ENCODE measurements at regions not wholly inside any gene's neighbourhood (a gene's known extent, or its start where the extent isn't known, plus 50 kb on each side); places are given as distances from the start of the nearest gene placed in this dataset.

GRCh38 chr5:166192696-166193095 lies 2098.7 kb upstream of the WWC1 start:
- no peak overlapping the region for H3K4me3 ChIP-seq (ENCODE audit: low read length)
- no peak overlapping the region for H2AFZ ChIP-seq (ENCODE audit: low read depth, low read length)
- H3K36me3 ChIP-seq (ENCODE audit: insufficient read depth, low read length): no peaks in the 10 kb centered on the region
- H3K9ac ChIP-seq (ENCODE audit: low read length): no peak overlapping the region
- H3K9me2 ChIP-seq (ENCODE audit: insufficient read depth, low read length): no peaks in the 10 kb centered on the region
- H4K20me1 ChIP-seq (ENCODE audit: insufficient read depth): no peaks in the 10 kb centered on the region
- H3K27me3 ChIP-seq (ENCODE audit: insufficient read depth, low read depth, low read length): no peaks in the 10 kb centered on the region
- H3K4me2 ChIP-seq (ENCODE audit: low read length): no peak overlapping the region
- TF ChIP-seq REST (IDR thresholded peaks at IDR 0.05; ENCODE audit: borderline replicate concordance) (no peak), POLR2AphosphoS5 (IDR thresholded peaks at IDR 0.05) (no peak), MXI1 (conservative IDR thresholded peaks at IDR 0.05; ENCODE audit: poor library complexity, severe bottlenecking) (no peak), SMC3 (conservative IDR thresholded peaks at IDR 0.05; ENCODE audit: poor library complexity) (no peak), RAD21 (conservative IDR thresholded peaks at IDR 0.05) (no peak), EZH2 (IDR thresholded peaks at IDR 0.05; ENCODE audit: borderline replicate concordance, insufficient read depth, low read length, poor library complexity, severe bottlenecking) (no peak), CTCF (IDR thresholded peaks at IDR 0.05; ENCODE audit: poor library complexity, severe bottlenecking) (no peak)
- H3K27ac ChIP-seq (ENCODE audit: low read length): no peak overlapping the region
- H3F3A ChIP-seq (ENCODE audit: insufficient read depth, low read length, poor library complexity, severe bottlenecking): no peaks in the 10 kb centered on the region
- no peaks in the 10 kb centered on the region for H3K9me3 ChIP-seq (ENCODE audit: low read length)
- H3K79me2 ChIP-seq (replicated peaks; ENCODE audit: insufficient read depth, low read length): no peaks in the 10 kb centered on the region

GRCh38 chr5:166195981-166196380 lies 2095.5 kb upstream of the WWC1 start:
- H3K79me2 ChIP-seq (replicated peaks; ENCODE audit: insufficient read depth, low read length): no peaks in the 10 kb centered on the region
- no peak overlapping the region for H3K4me3 ChIP-seq (ENCODE audit: low read length)
- H3K9ac ChIP-seq (ENCODE audit: low read length): no peak overlapping the region
- no peaks in the 10 kb centered on the region for H3K27me3 ChIP-seq (ENCODE audit: insufficient read depth, low read depth, low read length)
- no peaks in the 10 kb centered on the region for H3K36me3 ChIP-seq (ENCODE audit: insufficient read depth, low read length)
- H3K27ac ChIP-seq (ENCODE audit: low read length): no peak overlapping the region
- no peaks in the 10 kb centered on the region for H3F3A ChIP-seq (ENCODE audit: insufficient read depth, low read length, poor library complexity, severe bottlenecking)
- H2AFZ ChIP-seq (ENCODE audit: low read depth, low read length): no peak overlapping the region
- H3K9me2 ChIP-seq (ENCODE audit: insufficient read depth, low read length): no peaks in the 10 kb centered on the region
- H3K4me2 ChIP-seq (ENCODE audit: low read length): no peak overlapping the region
- no peaks in the 10 kb centered on the region for H4K20me1 ChIP-seq (ENCODE audit: insufficient read depth)
- TF ChIP-seq EP300 (conservative IDR thresholded peaks at IDR 0.05; ENCODE audit: poor library complexity, severe bottlenecking) (no peak), TAF1 (IDR thresholded peaks at IDR 0.05; ENCODE audit: low read depth) (no peak), MXI1 (conservative IDR thresholded peaks at IDR 0.05; ENCODE audit: poor library complexity, severe bottlenecking) (no peak), SMC3 (conservative IDR thresholded peaks at IDR 0.05; ENCODE audit: poor library complexity) (no peak), RAD21 (conservative IDR thresholded peaks at IDR 0.05) (no peak), REST (IDR thresholded peaks at IDR 0.05; ENCODE audit: borderline replicate concordance) (no peak), CTCF (IDR thresholded peaks at IDR 0.05; ENCODE audit: poor library complexity, severe bottlenecking) (no peak), POLR2AphosphoS5 (IDR thresholded peaks at IDR 0.05) (no peak)
- H3K9me3 ChIP-seq (ENCODE audit: low read length): no peaks in the 10 kb centered on the region
